ENCODE measurements at regions not wholly inside any gene's neighbourhood (a gene's known extent, or its start where the extent isn't known, plus 50 kb on each side); places are given as distances from the start of the nearest gene placed in this dataset.

- Histone ChIP-seq H3K4me3 (no peak overlapping the region), H3K4me1 (no peaks in the 10 kb centered on the region), H3K27me3 (no peaks in the 10 kb centered on the region), H3K9me3 (peaks cover 5% of the 10 kb centered on the region), H3K36me3 (no peaks in the 10 kb centered on the region), H3K27ac (no peak overlapping the region)
- no peak for DNase-seq (ENCODE audit: extremely low spot score in 2 of 2)
- TF ChIP-seq POLR2AphosphoS5 (IDR thresholded peaks at IDR 0.05; ENCODE audit: insufficient read depth in 1 of 2, low read depth in 1 of 2) (no peak), POLR2A (IDR thresholded peaks at IDR 0.05) (no peak), CTCF (IDR thresholded peaks at IDR 0.05) (no peak)
- intact Hi-C loops (cut with DNase I) = no loop called here
Observed at GRCh38 chr3:102125994-102126368, 276.7 kb downstream of the NFKBIZ start.

DNA sequence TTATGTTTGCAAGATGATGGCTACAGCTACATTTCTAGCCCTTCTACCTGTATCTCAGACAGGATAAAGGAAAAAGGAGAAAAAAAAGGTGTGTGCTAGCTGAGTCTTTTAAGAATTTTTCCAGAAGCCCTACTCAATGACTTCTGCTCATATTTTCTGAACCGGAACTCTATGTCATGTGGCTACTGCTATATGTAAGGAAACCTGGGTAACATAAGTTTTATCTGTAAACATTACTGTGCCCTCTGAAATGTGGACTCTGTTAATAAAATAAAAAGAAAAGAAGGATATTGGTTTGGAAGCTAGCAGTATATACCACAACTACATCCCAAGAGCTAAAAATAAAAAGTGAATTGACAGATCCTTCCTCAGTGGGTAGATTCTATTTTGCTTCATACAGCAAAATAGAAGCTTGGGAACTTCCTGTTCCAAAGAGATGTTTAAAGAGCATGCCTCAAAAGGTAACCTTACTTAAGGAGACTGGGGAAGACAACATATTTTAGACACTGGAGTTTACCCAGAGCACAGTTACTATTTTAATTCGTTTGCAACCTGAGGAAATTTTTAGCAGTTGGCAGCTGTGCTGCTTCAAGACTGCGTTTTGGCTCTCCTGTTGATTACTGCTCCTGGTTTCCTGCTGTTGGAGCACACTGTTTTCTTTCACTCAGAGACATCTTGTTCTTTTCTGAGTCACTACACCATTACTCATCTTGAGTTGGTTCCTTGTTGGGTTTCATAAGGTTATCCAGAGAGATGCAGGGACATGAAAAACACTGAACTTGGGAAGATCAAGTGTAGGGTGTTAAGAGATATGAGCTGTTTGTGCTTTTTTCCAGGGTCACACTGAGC is 280.7 kb downstream of the NFKBIZ start:
- no peak for DNase-seq (ENCODE audit: extremely low spot score in 2 of 2)
- peak overlapping the region; percentile 73 for H3K27ac ChIP-seq
- no peaks in the 10 kb centered on the region for H3K4me1 ChIP-seq
- H3K4me3 ChIP-seq = no peak overlapping the region
- no peaks in the 10 kb centered on the region for H3K27me3 ChIP-seq
- peak in 1 of 2 donors; percentile 98 for TF ChIP-seq POLR2AphosphoS5 (IDR thresholded peaks at IDR 0.05; ENCODE audit: insufficient read depth in 1 of 2, low read depth in 1 of 2)
- no peak for TF ChIP-seq CTCF (IDR thresholded peaks at IDR 0.05)
- H3K9me3 ChIP-seq = no peaks in the 10 kb centered on the region
- intact Hi-C loops (cut with DNase I) = no loop called here
- no peaks in the 10 kb centered on the region for H3K36me3 ChIP-seq

- no peak for TF ChIP-seq POLR2A (IDR thresholded peaks at IDR 0.05)
- TF ChIP-seq CTCF (IDR thresholded peaks at IDR 0.05) = no peak
- no peak for TF ChIP-seq POLR2AphosphoS5 (IDR thresholded peaks at IDR 0.05; ENCODE audit: insufficient read depth in 1 of 2, low read depth in 1 of 2)
- H3K4me1 ChIP-seq = no peaks in the 10 kb centered on the region
- H3K27me3 ChIP-seq = no peaks in the 10 kb centered on the region
- no peaks in the 10 kb centered on the region for H3K9me3 ChIP-seq
- H3K27ac ChIP-seq = no peak overlapping the region
- H3K36me3 ChIP-seq = no peaks in the 10 kb centered on the region
- no peak overlapping the region for H3K4me3 ChIP-seq
- DNase-seq (ENCODE audit: extremely low spot score in 2 of 2) = no peak
- intact Hi-C loops (cut with DNase I) = no loop called here
Observed at GRCh38 chr3:102132370-102132769, 283.1 kb downstream of the NFKBIZ start.

DNA sequence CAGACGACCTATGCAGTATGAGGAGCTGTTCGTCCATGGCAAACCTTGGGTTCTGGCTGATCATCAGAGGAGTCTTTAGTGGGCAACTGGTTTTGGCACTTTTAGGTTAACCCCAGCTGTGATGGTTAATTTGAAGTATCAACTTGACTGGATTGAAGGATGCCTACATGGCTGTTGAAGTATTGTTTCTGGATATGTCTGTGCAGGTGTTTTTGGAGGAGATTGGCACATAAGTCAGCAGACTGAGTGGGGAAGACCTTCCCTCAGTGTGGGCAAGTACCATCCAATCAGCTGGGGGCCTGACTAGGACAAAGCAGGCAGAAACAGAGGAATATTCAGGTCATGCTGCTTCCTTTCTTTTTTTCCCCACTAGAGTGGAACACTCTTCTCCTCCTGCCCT is 284.1 kb downstream of the NFKBIZ start:
- no peaks in the 10 kb centered on the region for H3K27me3 ChIP-seq
- H3K4me1 ChIP-seq = no peaks in the 10 kb centered on the region
- no peak overlapping the region for H3K4me3 ChIP-seq
- no peak for DNase-seq (ENCODE audit: extremely low spot score in 2 of 2)
- intact Hi-C loops (cut with DNase I) = no loop called here
- H3K36me3 ChIP-seq = no peaks in the 10 kb centered on the region
- no peaks in the 10 kb centered on the region for H3K9me3 ChIP-seq
- H3K27ac ChIP-seq = no peak overlapping the region
- no peak for TF ChIP-seq CTCF (IDR thresholded peaks at IDR 0.05)
- no peak for TF ChIP-seq POLR2AphosphoS5 (IDR thresholded peaks at IDR 0.05; ENCODE audit: insufficient read depth in 1 of 2, low read depth in 1 of 2)
- TF ChIP-seq POLR2A (IDR thresholded peaks at IDR 0.05) = no peak

DNA sequence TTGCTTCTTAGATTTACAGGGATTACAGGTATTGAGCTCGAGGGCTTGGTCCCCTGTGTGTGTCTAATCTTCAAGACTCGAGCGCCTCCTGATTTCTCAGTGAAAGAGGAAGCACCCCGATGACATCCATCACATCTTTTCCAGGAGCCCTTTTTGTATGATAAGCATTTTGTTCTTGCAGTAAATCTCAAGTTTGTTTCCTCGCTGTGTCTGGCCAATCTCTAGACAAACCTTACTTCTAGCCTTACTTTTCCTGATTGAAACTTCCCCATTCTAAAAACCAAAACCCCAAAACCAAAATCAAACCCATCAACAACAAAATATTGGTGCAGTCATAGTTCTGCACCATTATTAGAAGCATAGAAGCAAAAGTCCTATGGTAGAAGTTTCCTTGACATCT is 286.0 kb downstream of the NFKBIZ start:
- Histone ChIP-seq H3K27me3 (no peaks in the 10 kb centered on the region), H3K27ac (no peak overlapping the region), H3K9me3 (no peaks in the 10 kb centered on the region), H3K4me3 (no peak overlapping the region), H3K36me3 (no peaks in the 10 kb centered on the region), H3K4me1 (no peaks in the 10 kb centered on the region)
- TF ChIP-seq CTCF (IDR thresholded peaks at IDR 0.05) (no peak), POLR2AphosphoS5 (IDR thresholded peaks at IDR 0.05; ENCODE audit: insufficient read depth in 1 of 2, low read depth in 1 of 2) (no peak), POLR2A (IDR thresholded peaks at IDR 0.05) (no peak)
- intact Hi-C loops (cut with DNase I) = no loop called here
- DNase-seq (ENCODE audit: extremely low spot score in 2 of 2) = no peak
